ENCODE measurements at regions not wholly inside any gene's neighbourhood (a gene's known extent, or its start where the extent isn't known, plus 50 kb on each side); places are given as distances from the start of the nearest gene placed in this dataset.
"Not testable (repeated sequence)": the region's sequence is repeated elsewhere in the genome, so short reads cannot be mapped to it uniquely, and the experiment has no call there.

DNA sequence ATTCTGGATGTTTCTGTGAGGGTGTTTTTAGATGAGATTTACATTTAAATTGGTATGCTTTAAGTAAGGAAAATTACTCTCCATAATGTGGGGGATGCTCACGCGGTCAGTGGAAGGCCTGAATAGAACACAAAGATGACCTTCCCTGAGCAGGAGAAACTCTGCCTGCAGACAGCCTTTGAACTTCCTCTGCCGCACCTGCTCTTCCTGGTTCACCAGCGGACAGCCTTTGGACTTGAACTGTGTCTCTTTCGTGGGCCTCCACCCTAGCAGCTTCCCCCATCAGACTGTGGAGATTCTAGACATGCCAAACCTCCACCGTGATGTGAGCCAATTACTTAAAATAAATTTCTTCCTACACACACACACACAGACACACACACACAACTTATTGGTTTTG is 210.7 kb downstream of the EFCAB11 start:
- DNase-seq, result no peak

DNA sequence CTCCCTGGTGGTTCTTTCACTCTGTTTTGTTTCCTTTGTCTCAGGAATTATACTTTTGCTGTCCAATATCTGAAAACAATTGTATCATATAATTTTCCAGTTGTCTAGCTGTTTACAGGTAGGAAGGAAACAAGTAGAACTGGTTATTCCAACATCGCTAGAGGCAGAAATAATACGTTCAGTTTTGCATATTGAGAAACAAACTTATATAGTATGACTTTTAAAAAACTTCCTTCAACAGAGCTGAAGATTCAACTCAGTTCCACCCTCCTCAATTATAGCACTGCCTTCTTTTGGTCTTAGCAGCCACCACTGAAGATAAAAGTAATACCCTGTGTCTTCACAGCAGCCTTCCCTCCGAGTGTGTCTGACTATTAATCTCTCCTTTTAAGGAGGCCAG is 214.3 kb downstream of the EFCAB11 start:
- no peak for DNase-seq

DNA sequence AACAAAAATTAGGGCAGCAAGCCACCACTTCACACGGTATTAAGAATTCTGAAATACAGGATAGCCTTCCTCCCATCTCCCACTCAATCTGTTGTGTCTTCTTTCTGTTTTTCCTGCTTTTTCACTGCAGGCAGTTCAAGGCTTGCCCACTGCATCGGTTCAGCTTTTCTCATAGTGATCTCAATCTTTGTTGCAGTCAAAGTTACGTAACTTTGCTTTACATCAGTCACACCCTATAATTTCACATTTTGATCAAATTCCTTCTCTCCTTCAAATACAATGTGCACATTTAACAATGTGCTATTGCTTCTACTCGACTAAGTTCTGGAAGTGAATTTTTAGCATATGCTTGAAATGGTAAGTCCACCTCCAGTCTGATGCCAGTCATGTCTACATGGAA is 217.6 kb downstream of the EFCAB11 start:
- no peak for DNase-seq

DNA sequence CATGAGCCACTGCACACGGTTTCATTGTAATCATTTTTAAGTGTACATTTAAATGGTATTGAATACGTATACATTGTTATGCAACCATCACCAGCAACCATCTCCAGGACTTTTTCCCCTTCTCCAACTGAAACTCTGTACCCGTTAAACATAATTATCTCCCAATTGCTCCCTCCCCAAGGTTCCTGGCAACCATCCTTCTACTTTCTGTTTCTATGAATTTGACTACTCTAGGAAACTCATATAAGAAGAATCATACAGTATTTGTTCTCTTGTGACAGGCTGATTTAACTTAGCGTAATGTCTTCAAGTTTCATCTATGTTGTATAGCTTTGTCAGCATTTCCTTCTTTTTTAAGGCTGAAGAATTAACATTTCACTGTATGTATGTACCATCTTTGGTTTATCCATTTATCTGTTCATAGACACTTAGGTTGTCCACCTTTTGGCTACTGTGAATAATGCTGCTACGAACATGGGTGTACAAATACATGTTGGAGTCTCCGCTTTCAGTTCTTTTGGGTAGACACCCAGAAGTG is 223.1 kb downstream of the EFCAB11 start:
- DNase-seq, result no peak

DNA sequence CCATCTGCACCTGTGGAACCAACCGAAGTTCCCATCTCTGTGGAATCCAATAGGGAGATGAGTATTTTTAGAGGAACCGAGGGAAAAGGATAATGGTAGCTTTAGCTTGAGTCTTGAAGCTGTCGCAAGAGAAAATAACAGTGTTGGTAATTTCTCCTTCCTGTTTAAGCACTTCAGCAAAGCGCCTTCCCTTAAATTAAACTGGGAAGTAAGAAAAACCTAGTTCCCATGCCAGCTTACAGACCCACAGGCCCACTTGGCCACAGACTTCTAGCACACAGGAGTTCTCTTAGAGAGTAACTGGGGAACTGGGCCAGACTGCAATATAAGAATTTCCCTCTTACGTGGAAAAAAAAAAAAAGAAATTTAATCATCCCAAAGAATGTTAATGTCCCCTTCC is 223.8 kb downstream of the EFCAB11 start:
- no peak for DNase-seq

DNA sequence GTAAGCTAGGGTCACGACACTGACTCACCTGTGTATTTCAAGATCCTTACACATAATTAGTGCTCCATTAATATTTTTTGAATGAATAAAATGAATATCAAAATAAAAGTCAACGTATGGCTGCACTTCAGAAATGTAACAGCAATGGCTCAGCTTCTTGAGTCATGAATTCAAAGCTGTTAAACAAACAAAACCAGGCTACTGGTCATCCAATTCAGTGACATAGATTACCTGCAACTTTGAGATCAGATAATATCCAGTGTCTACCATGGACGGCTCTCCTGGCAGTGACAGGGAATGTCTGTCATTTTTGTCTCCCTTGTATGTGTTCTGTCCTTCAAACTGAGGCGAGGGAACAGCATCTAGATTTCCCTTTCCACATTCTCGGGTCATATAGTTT is 225.6 kb downstream of the EFCAB11 start:
- DNase-seq, result no peak

DNA sequence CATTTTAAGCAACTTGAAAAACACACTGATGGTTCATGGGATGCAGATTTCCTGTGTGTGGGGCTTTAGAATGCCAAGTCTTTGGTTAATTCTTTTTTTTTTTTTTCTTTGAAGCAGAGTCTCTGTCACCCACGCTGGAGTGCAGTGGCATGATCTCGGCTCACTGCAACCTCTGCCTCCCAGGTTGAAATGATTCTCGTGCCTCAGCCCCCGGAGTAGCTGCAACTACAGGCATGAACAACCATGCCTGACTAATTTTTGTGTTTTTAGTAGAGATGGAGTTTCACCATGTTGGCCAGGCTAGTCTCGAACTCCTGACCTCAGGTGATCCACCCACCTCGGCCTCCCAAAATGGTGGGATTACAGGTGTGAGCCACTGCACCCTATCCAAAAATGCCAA is 228.3 kb downstream of the EFCAB11 start:
- not testable (repeated sequence) for DNase-seq

DNA sequence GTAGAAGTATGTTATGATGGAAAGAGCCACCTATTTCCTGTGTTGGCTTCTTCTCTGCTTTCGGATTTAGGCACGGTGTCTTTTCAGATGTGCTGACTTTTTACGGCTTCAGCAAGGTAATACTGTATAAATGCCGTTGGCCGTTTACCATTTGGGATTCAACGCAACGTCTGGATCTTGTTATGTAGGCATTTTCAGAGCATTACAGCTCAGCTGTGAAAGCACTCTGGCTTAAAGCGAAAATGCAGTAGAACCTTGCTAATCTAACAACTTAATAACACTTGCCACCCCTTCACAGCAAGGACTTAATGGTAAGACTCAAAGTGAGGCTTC is 229.9 kb downstream of the EFCAB11 start:
- no peak for DNase-seq

DNA sequence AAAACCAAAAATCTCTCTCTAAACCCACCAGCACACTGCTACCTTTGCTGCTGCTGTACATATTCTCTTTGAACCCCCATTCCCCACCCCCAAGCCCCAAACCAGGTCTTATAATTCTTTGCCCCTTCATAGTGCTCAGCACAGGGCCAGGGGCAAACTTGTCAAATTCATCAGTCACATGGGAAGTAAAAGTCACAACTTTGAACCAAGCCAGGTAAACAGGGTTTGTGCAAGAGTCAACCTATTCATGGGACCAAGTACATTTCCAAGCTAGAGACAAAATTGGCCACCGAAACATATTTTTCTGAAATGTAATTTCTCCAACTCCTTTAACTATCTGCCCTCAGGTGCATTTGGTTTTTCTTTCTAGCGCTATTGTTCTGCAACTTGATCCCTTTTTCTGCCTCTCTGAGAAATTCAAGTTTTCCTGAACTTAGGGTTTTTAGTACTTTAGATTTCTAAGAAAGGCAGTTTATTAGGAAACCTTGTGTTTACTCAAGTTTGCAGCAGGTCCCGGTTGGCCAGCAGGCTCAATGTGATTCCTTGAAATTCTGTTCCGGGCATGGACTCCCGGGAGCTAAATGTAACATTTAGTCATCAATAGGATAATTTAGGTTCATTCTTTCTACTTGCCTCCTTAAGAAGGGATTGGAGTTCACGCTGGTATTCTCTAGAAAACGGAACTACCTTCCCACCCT is 230.5 kb downstream of the EFCAB11 start:
- no peak for DNase-seq

DNA sequence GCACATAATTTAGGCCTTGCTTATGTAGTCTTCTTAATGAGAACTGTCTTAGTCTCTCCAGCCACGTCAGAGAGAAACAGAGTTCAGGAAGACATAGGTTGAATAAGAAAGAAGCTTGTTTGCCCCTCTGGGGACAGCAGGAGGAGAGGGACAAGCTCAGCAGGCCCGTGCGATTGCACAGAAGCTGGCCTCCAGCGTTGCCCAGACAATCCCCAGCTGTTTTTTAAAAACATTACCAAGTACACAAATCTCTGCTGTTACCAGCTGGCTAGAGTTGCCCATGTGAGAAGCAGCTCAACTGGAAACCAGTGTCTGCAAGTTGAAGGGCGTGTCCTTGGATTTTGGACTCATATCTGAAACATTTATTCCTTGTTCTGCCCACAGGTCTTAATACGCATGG is 232.6 kb downstream of the EFCAB11 start:
- DNase-seq, result no peak

DNA sequence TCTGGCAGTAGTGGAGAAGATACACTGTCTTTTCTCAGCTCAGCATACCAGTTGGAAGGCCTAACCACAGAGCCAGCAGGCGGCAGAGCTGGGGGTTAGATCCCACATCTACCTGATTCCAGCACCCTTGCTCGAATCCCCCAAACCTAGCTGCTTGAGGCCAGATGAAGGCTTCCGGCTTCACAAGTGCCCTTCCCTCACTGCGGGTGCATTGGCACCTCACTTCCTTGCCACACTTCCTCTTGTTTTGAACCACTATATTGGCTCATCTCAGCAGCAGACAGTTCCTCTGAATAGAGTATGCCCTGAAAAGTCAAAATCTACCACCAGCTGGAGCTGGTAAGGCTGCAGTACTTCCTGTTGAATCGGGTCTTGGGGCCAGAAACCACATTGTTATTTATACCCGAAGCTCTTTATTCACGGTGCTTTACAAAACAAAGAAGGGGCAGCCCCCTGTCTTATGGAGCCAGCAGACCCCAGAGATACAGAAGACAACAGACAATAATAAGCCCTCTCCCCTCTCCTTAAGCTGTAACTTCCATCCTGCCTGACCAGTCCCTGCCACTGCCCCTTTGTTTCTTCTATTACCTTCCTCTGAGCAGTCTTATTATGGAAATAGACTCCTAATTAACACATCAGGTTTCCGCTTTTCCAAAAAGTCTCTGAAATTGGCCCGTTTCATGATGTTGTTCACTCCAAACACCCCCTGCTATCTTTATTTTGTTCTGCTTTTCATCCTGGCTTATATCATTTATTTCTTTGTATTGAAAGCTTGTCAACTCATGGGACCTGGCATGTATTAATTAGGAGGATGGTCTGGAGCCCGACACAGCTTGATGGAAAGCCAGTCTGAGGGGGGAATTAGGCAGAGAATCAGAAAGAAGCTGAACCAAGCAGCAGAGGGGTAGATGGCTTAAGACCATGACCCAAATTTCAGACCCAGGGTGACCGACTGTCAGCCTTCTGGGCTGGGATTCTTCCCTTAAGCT is 233.5 kb downstream of the EFCAB11 start:
- DNase-seq, result peak; percentile 62

DNA sequence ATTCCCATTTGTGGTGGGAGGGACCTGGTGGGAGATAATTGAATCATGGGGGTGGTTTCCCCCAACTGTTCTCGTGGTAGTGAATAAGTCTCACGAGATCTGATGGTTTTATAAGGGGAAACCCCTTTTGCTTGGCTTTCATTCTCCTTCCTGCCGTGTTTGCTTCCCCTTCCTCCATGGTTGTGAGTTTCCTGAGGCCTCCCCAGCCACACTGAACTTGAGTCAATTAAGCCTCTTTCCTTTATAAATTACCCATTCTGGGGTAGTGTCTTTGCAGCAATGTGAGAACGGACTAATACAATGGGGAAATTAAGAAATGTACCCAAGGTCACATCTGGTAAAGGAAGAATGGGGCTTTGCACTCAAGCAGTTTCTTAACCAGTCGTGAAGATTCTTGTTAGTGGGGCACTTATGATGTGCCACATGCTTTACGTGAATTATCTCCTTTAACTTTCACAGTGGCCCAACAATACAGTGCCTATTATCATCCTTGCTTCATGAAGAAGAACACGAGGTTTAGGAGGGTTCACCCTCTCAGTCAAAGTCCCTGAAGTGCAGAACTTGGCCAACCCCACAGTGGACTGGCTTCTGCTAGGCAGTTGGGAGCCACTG is 234.3 kb downstream of the EFCAB11 start:
- no peak for DNase-seq

DNA sequence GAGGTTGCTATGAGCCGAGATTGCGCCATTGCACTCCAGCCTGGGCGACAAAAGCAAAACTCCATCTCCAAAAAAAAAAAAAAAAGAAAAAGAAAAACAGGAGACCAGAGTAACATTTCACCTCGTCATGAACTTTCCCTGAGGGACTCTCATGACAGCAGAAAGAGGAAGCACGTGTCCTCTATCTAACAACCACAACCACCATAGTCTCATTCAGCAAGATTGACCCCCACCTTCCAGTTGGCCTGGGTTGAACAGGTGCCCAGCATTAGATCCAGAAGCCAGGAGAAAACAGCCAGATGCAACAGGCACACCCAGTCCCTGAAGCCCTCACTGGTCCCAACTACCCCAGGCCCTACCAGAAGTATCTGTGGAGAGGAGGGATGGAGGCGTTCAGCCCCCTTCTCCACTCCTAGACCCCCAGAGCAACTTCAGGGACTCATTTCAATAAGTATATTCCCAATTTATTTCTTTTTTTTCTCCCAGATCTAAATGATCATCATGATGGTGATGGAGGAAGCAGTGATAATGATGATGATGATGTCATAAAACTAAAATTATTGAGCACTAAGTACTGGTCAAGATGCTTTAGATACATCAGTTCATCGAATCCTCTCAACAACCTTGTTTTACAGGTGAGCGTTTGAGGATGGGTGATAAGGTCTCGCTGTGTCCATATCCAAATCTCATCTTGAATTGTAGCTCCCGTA is 235.0 kb downstream of the EFCAB11 start:
- DNase-seq, result no peak

DNA sequence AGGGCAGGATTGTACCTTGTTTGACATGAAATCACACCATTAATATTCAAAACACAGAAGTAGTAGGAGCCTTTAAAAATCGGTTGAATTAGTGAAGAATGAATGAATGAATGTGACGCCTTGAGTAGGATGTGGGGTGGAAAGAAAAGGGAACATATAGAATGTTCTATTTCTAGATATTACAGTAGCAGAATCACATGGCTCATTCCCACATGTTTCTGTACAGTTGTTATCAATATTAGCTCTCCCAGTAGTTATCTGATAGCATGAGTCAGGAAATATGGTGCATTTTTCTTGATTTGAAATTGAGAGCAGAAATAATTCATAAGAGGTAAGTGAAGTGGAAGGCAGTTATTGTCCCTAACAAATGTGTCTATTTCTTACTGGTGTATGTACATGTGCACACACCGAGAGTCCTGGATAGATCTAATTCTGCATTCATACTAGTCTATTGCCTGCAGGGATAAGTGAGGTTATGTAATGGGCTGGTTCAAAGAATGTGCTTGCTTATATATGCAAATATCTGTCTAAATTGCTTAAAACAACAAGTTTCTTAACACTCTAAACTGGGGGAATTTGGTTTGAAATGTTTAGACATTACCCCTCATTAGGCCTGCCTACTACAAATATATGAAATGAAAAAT is 245.4 kb downstream of the EFCAB11 start:
- DNase-seq, result no peak

DNA sequence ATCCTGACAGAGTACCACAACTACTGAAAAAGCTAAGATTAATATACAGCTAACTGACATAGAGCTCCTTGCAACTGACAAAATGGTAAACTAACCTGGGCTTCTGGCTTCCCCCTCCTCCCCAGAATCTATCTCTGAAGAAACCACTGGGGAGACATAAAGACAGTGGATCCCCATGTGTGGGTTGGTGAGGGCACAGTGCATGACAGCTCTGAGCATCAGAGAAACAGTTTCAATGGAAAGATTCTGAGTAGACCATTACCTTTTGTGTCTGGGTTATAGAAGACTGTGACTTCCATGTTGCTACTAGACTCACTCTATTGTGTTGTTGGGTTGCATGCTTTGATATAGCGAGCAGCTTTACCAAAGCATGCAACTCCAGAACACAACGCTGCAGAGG is 247.4 kb downstream of the EFCAB11 start:
- no peak for DNase-seq

DNA sequence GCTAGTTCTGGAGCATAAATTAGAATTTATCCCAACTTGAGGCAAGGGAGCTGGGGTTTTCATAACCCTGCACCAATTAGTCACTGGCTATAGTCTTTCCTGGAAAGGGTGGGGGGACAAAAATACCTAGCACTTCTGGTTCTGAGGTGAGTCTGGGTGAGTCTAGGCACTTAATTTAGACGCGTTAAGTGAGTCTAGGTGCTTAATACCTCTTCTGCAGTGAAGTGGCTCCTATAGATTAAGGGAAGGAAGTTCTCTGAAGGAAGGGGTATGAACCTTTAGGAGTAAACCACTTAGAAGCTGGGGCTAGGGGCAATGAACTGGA is 251.7 kb downstream of the EFCAB11 start:
- DNase-seq, result no peak

DNA sequence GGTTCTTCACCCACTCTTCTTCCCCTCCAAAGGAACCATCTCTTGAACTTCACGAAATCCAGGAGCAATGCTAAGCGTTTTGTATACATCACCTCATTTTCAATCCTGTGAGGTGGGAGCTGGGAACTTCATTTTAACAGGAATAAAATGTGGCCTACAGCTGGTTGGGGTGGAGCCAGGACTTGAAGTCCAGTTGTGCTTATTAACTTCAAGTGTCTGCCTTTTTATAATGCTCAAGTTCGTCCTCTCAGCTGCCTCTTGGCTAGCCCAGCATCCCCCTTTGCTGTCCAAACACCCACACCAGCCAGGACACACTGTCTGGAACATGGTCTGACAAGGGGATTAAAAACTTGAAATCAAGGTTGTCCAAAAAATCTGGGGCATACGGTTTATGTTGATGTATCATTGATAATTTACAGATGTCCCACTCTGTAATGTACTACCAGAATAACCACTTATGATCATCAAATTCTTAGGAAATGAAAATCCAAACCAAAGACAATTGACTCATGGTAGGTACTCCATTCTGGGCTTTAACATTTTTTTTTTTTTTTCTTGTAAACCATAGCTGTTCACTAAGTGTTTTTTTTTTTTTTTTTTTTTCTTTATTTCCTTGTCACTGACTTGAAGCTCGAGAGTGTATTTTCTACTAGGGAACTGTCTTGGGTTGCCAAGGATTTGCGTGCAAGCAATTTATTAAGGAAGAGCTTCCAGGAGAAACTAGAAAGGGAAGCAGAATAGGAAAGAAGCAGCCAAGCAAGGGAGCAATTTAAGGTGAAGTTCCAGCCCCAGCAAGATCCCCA is 252.3 kb downstream of the EFCAB11 start:
- DNase-seq, result no peak

DNA sequence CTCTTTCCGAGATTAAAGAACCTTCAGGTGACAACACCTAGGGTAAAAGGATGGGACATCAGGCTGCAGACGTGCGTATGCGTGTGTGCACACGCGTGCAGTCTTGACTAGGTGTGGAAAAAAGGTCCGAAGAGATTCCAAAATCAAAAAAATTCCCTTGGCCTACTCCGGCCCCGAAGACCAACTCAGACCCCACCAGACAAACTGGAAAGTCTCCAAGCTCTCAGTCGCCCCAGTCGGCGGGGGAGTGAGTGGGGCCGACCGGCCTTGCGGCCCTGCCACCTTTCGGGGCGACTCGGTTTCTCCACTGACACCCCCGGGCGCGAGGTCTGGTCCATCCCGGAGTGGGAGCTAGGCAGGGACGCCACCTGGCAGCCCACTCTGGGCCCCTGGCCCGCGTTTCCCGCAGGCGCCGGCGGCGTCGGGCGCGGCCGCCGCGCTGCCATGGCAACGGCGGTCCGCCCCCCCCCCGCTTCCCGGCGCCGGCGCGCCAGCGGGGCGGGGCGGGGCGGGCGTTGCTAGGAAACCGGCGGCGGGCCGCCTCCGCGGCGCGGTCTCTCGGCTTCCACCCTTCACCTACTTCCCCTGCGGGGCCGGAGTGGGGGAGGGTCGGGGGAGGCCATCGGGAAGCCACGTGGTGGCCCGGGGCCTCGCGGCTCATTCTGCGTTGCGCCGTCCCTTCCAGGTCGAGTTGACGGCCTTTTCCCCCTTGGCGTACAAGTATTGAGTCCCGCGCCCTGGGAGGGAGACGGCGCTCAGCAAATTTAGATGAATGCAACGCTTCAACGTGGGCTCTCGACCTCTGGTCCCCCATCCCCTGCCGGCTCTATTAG is 253.1 kb downstream of the EFCAB11 start:
- DNase-seq, result peak; percentile 83

DNA sequence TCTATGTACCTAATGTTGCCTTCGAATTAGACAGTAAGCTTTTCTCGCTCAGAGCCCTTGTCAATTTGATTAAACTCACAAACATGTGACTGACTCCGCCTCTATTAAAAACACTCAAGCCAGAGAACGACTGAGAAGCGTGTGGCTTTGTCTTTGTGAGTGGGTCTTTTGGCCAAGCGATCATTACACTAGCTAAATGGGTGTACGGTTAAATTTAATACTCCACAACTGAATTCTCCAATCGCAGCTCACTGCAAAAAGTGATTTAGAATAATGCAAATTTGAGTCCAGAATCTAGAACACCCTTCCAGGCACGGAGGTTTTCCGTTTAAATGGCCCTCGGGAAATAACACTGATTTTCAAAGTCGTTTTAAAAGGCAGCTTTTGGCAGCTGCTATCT is 253.7 kb downstream of the EFCAB11 start:
- no peak for DNase-seq

DNA sequence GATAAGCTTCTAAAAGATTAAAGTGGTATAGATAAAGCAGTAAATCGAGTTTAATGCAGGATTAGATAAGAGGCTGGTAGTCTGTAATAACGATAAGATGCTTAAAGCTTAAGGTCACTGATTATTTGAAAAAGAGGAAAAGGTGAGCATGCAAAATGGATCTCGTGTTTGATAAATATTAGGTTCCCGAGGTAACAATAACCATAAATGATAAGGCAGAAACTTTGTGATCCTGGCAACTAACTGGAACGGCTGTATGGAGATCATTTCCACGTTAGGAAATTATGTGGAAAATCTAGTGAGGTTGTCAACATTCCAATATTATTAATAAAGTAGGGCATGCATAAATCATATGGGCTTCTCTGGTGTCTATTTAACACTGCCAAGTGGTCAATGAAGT is 255.5 kb downstream of the EFCAB11 start:
- DNase-seq, result no peak

Measured in activated CD4-positive, alpha-beta T cell treated with anti-CD3 and anti-CD28 coated beads, Interleukin-2, amount 50 U/mL, for 1 hour (primary cell).